ENCODE measurements at regions not wholly inside any gene's neighbourhood (a gene's known extent, or its start where the extent isn't known, plus 50 kb on each side); places are given as distances from the start of the nearest gene placed in this dataset.
"Not testable (repeated sequence)": the region's sequence is repeated elsewhere in the genome, so short reads cannot be mapped to it uniquely, and the experiment has no call there.

- WGBS (ENCODE audit: insufficient coverage, insufficient read length): no CpG with 5 or more reads among the region's 2 CpGs
- H3K27ac ChIP-seq (ENCODE audit: low read length): no peak overlapping the region
Measured at GRCh38 chr13:83450591-83450990, 431.7 kb downstream of the SLITRK1 start.

GRCh38 chr13:83449668-83450395, 432.4 kb downstream of the SLITRK1 start:
- no peak for DNase-seq (ENCODE audit: low read depth, low spot score)
- H3K4me3 ChIP-seq (ENCODE audit: low read length): no peak overlapping the region
- WGBS (ENCODE audit: insufficient coverage, insufficient read length): no CpG with 5 or more reads among the region's 3 CpGs
- no peaks in the 10 kb centered on the region for H3K36me3 ChIP-seq (ENCODE audit: control insufficient read depth, insufficient read depth, low read length)
- no peaks in the 10 kb centered on the region for H3K27me3 ChIP-seq (ENCODE audit: control insufficient read depth, insufficient read depth, low read length)
- H3K4me1 ChIP-seq (ENCODE audit: control insufficient read depth, insufficient read depth, low read length): no peaks in the 10 kb centered on the region
- no peak overlapping the region for H3K27ac ChIP-seq (ENCODE audit: low read length)
- no peaks in the 10 kb centered on the region for H3K9me3 ChIP-seq (ENCODE audit: control insufficient read depth, insufficient read depth, low read length)

More at GRCh38 chr13:83450591-83450990, 431.7 kb downstream of the SLITRK1 start:
- Histone ChIP-seq H3K27me3 (ENCODE audit: control insufficient read depth, insufficient read depth, low read length) (no peaks in the 10 kb centered on the region), H3K36me3 (ENCODE audit: control insufficient read depth, insufficient read depth, low read length) (no peaks in the 10 kb centered on the region), H3K4me1 (ENCODE audit: control insufficient read depth, insufficient read depth, low read length) (no peaks in the 10 kb centered on the region), H3K9me3 (ENCODE audit: control insufficient read depth, insufficient read depth, low read length) (no peaks in the 10 kb centered on the region), H3K4me3 (ENCODE audit: low read length) (no peak overlapping the region)
- no peak for DNase-seq (ENCODE audit: low read depth, low spot score)

GRCh38 chr13:83440465-83440864, 441.8 kb downstream of the SLITRK1 start:
- Histone ChIP-seq H3K36me3 (ENCODE audit: control insufficient read depth, insufficient read depth, low read length) (no peaks in the 10 kb centered on the region), H3K27me3 (ENCODE audit: control insufficient read depth, insufficient read depth, low read length) (no peaks in the 10 kb centered on the region), H3K4me3 (ENCODE audit: low read length) (no peak overlapping the region), H3K9me3 (ENCODE audit: control insufficient read depth, insufficient read depth, low read length) (no peaks in the 10 kb centered on the region), H3K4me1 (ENCODE audit: control insufficient read depth, insufficient read depth, low read length) (no peaks in the 10 kb centered on the region), H3K27ac (ENCODE audit: low read length) (no peak overlapping the region)
- no CpG with 5 or more reads among the region's 1 CpG for WGBS (ENCODE audit: insufficient coverage, insufficient read length)
- DNase-seq (ENCODE audit: low read depth, low spot score): no peak

GRCh38 chr13:83439464-83439863, 442.8 kb downstream of the SLITRK1 start:
- H3K27me3 ChIP-seq (ENCODE audit: control insufficient read depth, insufficient read depth, low read length); H3K9me3 ChIP-seq (ENCODE audit: control insufficient read depth, insufficient read depth, low read length); H3K27ac ChIP-seq (ENCODE audit: low read length); H3K36me3 ChIP-seq (ENCODE audit: control insufficient read depth, insufficient read depth, low read length); H3K4me1 ChIP-seq (ENCODE audit: control insufficient read depth, insufficient read depth, low read length); H3K4me3 ChIP-seq (ENCODE audit: low read length); DNase-seq (ENCODE audit: low read depth, low spot score): not testable (repeated sequence)
- WGBS (ENCODE audit: insufficient coverage, insufficient read length): no CpG with 5 or more reads among the region's 12 CpGs

GRCh38 chr13:83423861-83424260, 458.4 kb downstream of the SLITRK1 start:
- Histone ChIP-seq H3K9me3 (ENCODE audit: control insufficient read depth, insufficient read depth, low read length) (no peaks in the 10 kb centered on the region), H3K27me3 (ENCODE audit: control insufficient read depth, insufficient read depth, low read length) (no peaks in the 10 kb centered on the region), H3K36me3 (ENCODE audit: control insufficient read depth, insufficient read depth, low read length) (no peaks in the 10 kb centered on the region), H3K4me1 (ENCODE audit: control insufficient read depth, insufficient read depth, low read length) (no peaks in the 10 kb centered on the region), H3K27ac (ENCODE audit: low read length) (no peak overlapping the region), H3K4me3 (ENCODE audit: low read length) (no peak overlapping the region)
- no peak for DNase-seq (ENCODE audit: low read depth, low spot score)
- WGBS (ENCODE audit: insufficient coverage, insufficient read length): 100% methylated on average over 1 of the region's 3 CpGs

GRCh38 chr13:83423381-83423780, 458.9 kb downstream of the SLITRK1 start:
- Histone ChIP-seq H3K27me3 (ENCODE audit: control insufficient read depth, insufficient read depth, low read length) (no peaks in the 10 kb centered on the region), H3K36me3 (ENCODE audit: control insufficient read depth, insufficient read depth, low read length) (no peaks in the 10 kb centered on the region), H3K4me3 (ENCODE audit: low read length) (no peak overlapping the region), H3K27ac (ENCODE audit: low read length) (no peak overlapping the region), H3K9me3 (ENCODE audit: control insufficient read depth, insufficient read depth, low read length) (no peaks in the 10 kb centered on the region), H3K4me1 (ENCODE audit: control insufficient read depth, insufficient read depth, low read length) (no peaks in the 10 kb centered on the region)
- DNase-seq (ENCODE audit: low read depth, low spot score): no peak
- no CpG with 5 or more reads among the region's 2 CpGs for WGBS (ENCODE audit: insufficient coverage, insufficient read length)

GRCh38 chr13:83414393-83414792, 467.9 kb downstream of the SLITRK1 start:
- H3K27ac ChIP-seq (ENCODE audit: low read length): no peak overlapping the region
- no peak overlapping the region for H3K4me3 ChIP-seq (ENCODE audit: low read length)
- WGBS (ENCODE audit: insufficient coverage, insufficient read length): no CpG with 5 or more reads among the region's 4 CpGs
- H3K4me1 ChIP-seq (ENCODE audit: control insufficient read depth, insufficient read depth, low read length): no peaks in the 10 kb centered on the region
- H3K36me3 ChIP-seq (ENCODE audit: control insufficient read depth, insufficient read depth, low read length): no peaks in the 10 kb centered on the region
- no peak for DNase-seq (ENCODE audit: low read depth, low spot score)
- H3K9me3 ChIP-seq (ENCODE audit: control insufficient read depth, insufficient read depth, low read length): no peaks in the 10 kb centered on the region
- no peaks in the 10 kb centered on the region for H3K27me3 ChIP-seq (ENCODE audit: control insufficient read depth, insufficient read depth, low read length)

GRCh38 chr13:83386609-83387008, 495.7 kb downstream of the SLITRK1 start:
- H3K9me3 ChIP-seq (ENCODE audit: control insufficient read depth, insufficient read depth, low read length): no peaks in the 10 kb centered on the region
- no peak overlapping the region for H3K27ac ChIP-seq (ENCODE audit: low read length)
- H3K4me3 ChIP-seq (ENCODE audit: low read length): no peak overlapping the region
- H3K4me1 ChIP-seq (ENCODE audit: control insufficient read depth, insufficient read depth, low read length): no peaks in the 10 kb centered on the region
- 100% methylated on average over 1 of the region's 1 CpG for WGBS (ENCODE audit: insufficient coverage, insufficient read length)
- no peak for DNase-seq (ENCODE audit: low read depth, low spot score)
- no peaks in the 10 kb centered on the region for H3K36me3 ChIP-seq (ENCODE audit: control insufficient read depth, insufficient read depth, low read length)
- H3K27me3 ChIP-seq (ENCODE audit: control insufficient read depth, insufficient read depth, low read length): no peaks in the 10 kb centered on the region

- no peaks in the 10 kb centered on the region for H3K27me3 ChIP-seq (ENCODE audit: control insufficient read depth, insufficient read depth, low read length)
- H3K4me3 ChIP-seq (ENCODE audit: low read length): no peak overlapping the region
- H3K27ac ChIP-seq (ENCODE audit: low read length): no peak overlapping the region
- no peaks in the 10 kb centered on the region for H3K9me3 ChIP-seq (ENCODE audit: control insufficient read depth, insufficient read depth, low read length)
- DNase-seq (ENCODE audit: low read depth, low spot score): no peak
- no CpG with 5 or more reads among the region's 1 CpG for WGBS (ENCODE audit: insufficient coverage, insufficient read length)
- H3K36me3 ChIP-seq (ENCODE audit: control insufficient read depth, insufficient read depth, low read length): no peaks in the 10 kb centered on the region
- no peaks in the 10 kb centered on the region for H3K4me1 ChIP-seq (ENCODE audit: control insufficient read depth, insufficient read depth, low read length)
Measured at GRCh38 chr13:83378908-83379307, 503.4 kb downstream of the SLITRK1 start.

GRCh38 chr13:83377491-83377890, 504.8 kb downstream of the SLITRK1 start:
- no peak overlapping the region for H3K27ac ChIP-seq (ENCODE audit: low read length)
- WGBS (ENCODE audit: insufficient coverage, insufficient read length): no CpG with 5 or more reads among the region's 1 CpG

GRCh38 chr13:83372786-83373185, 509.5 kb downstream of the SLITRK1 start:
- no CpG with 5 or more reads among the region's 2 CpGs for WGBS (ENCODE audit: insufficient coverage, insufficient read length)
- no peaks in the 10 kb centered on the region for H3K36me3 ChIP-seq (ENCODE audit: control insufficient read depth, insufficient read depth, low read length)
- no peaks in the 10 kb centered on the region for H3K27me3 ChIP-seq (ENCODE audit: control insufficient read depth, insufficient read depth, low read length)
- H3K27ac ChIP-seq (ENCODE audit: low read length): no peak overlapping the region
- DNase-seq (ENCODE audit: low read depth, low spot score): no peak
- H3K4me1 ChIP-seq (ENCODE audit: control insufficient read depth, insufficient read depth, low read length): no peaks in the 10 kb centered on the region
- no peak overlapping the region for H3K4me3 ChIP-seq (ENCODE audit: low read length)
- no peaks in the 10 kb centered on the region for H3K9me3 ChIP-seq (ENCODE audit: control insufficient read depth, insufficient read depth, low read length)

More at GRCh38 chr13:83377491-83377890, 504.8 kb downstream of the SLITRK1 start:
- no peak for DNase-seq (ENCODE audit: low read depth, low spot score)
- Histone ChIP-seq H3K4me1 (ENCODE audit: control insufficient read depth, insufficient read depth, low read length) (no peaks in the 10 kb centered on the region), H3K36me3 (ENCODE audit: control insufficient read depth, insufficient read depth, low read length) (no peaks in the 10 kb centered on the region), H3K27me3 (ENCODE audit: control insufficient read depth, insufficient read depth, low read length) (no peaks in the 10 kb centered on the region), H3K9me3 (ENCODE audit: control insufficient read depth, insufficient read depth, low read length) (no peaks in the 10 kb centered on the region), H3K4me3 (ENCODE audit: low read length) (no peak overlapping the region)
